IMR-90 (cell line): ENCODE measurements at regions not wholly inside any gene's neighbourhood (a gene's known extent, or its start where the extent isn't known, plus 50 kb on each side); places are given as distances from the start of the nearest gene placed in this dataset.
"Not testable (repeated sequence)": the region's sequence is repeated elsewhere in the genome, so short reads cannot be mapped to it uniquely, and the experiment has no call there.

Source experiments
- ATAC-seq: fragments of 200-7000 bp; cut with Tn5 transposase; 2 replicates; pipeline ENCODE4 v1.9.1; 2020; ENCODE audit warnings: low read depth, mild to moderate bottlenecking, moderate library complexity
- BruUV-seq: library from RNA; stranded (reverse); fragments of 400-500 nt; replicated peaks from 2 replicates; lab custom pipeline; 2021; lab: Mats Ljungman, UMichigan
- CTCF ChIA-PET: fragments of 300-600 bp; formaldehyde crosslinking; extraction: SDS; loops from one replicate; lab custom pipeline; 2021; ENCODE audit warnings: antibody characterized with exemption; lab: Yijun Ruan, JAX
- POLR2A ChIA-PET: fragments of 300-600 bp; sonication (Branson Sonifier 250); formaldehyde crosslinking; loops from one replicate; lab custom pipeline; 2022; ENCODE audit warnings: antibody characterized with exemption; ENCODE audit not compliant: unreplicated experiment; lab: Charles Lee
- DNase-seq: peaks from one replicate; pipeline ENCODE4 v3.0.0; 2013
- H2AFZ ChIP-seq: replicated peaks from 2 replicates; pipeline ENCODE3; 2013; ENCODE audit warnings: low read length, mild to moderate bottlenecking; ENCODE audit not compliant: poor library complexity
- H2AK5ac ChIP-seq: 2 replicates; pipeline ENCODE4 v1.6.1; 2013; ENCODE audit warnings: low read depth, low read length, inconsistent platforms
- H2AK9ac ChIP-seq: replicated peaks from 2 replicates; pipeline ENCODE3; 2013; ENCODE audit warnings: mild to moderate bottlenecking, low read depth, low read length, moderate library complexity; ENCODE audit not compliant: poor library complexity
- H2BK120ac ChIP-seq: 2 replicates; pipeline ENCODE4 v1.6.1; 2013; ENCODE audit warnings: low read depth, low read length, inconsistent platforms
- H2BK15ac ChIP-seq: 3 replicates; pipeline ENCODE4 v1.6.1; 2013; ENCODE audit warnings: low read depth, low read length, inconsistent platforms
- H2BK20ac ChIP-seq: 2 replicates; pipeline ENCODE4 v1.6.1; 2013; ENCODE audit warnings: low read depth, mild to moderate bottlenecking, inconsistent platforms, low read length, moderate library complexity
- H2BK5ac ChIP-seq: 2 replicates; pipeline ENCODE4 v1.6.1; 2013; ENCODE audit warnings: mild to moderate bottlenecking, low read depth, low read length, inconsistent platforms; ENCODE audit not compliant: poor library complexity, severe bottlenecking
- H3K14ac ChIP-seq: replicated peaks from 2 replicates; pipeline ENCODE4 v1.6.1; 2013; ENCODE audit warnings: low read depth, low read length, inconsistent platforms
- H3K18ac ChIP-seq: 2 replicates; pipeline ENCODE4 v1.6.1; 2013; ENCODE audit warnings: low read depth, low read length, control low read depth
- H3K23ac ChIP-seq: 2 replicates; pipeline ENCODE4 v1.6.1; 2013; ENCODE audit warnings: low read depth, low read length, inconsistent platforms
- H3K27ac ChIP-seq: 2 replicates; pipeline ENCODE4 v1.5.1; 2013; ENCODE audit warnings: mild to moderate bottlenecking, control low read depth, low read length; ENCODE audit not compliant: insufficient read depth
- H3K27me3 ChIP-seq: 2 replicates; pipeline ENCODE4 v1.6.1; 2013; ENCODE audit warnings: low read length; ENCODE audit not compliant: control insufficient read depth, insufficient read depth
- H3K36me3 ChIP-seq: 2 replicates; pipeline ENCODE4 v1.6.1; 2013; ENCODE audit warnings: low read length, mixed read lengths; ENCODE audit not compliant: control insufficient read depth, insufficient read depth
- H3K4ac ChIP-seq: 2 replicates; pipeline ENCODE4 v1.6.1; 2013; ENCODE audit warnings: low read depth, low read length, inconsistent platforms
- H3K4me1 ChIP-seq: 2 replicates; pipeline ENCODE4 v1.6.1; 2013; ENCODE audit warnings: low read length, mixed read lengths; ENCODE audit not compliant: control insufficient read depth, insufficient read depth
- H3K4me2 ChIP-seq: 2 replicates; pipeline ENCODE4 v1.6.1; 2013; ENCODE audit warnings: low read depth, mild to moderate bottlenecking, control low read depth, low read length, moderate library complexity
- H3K4me3 ChIP-seq: 2 replicates; pipeline ENCODE4 v1.5.1; 2013; ENCODE audit warnings: low read depth, mild to moderate bottlenecking, control low read depth, low read length, moderate library complexity; ENCODE audit not compliant: insufficient read depth
- H3K56ac ChIP-seq: 2 replicates; pipeline ENCODE4 v1.6.1; 2013; ENCODE audit warnings: low read length, inconsistent platforms; ENCODE audit not compliant: insufficient read depth; ENCODE audit errors: extremely low read depth
- H3K79me1 ChIP-seq, 2 experiments: 2 replicates each; pipeline ENCODE4 v1.6.1; 2013; ENCODE audit warnings: low read length in 2 of 2, inconsistent platforms in 1 of 2, low read depth in 1 of 2
- H3K9ac ChIP-seq: 2 replicates; pipeline ENCODE4 v1.6.1; 2013; ENCODE audit warnings: low read depth, low read length, control low read depth
- H3K9me1 ChIP-seq: 2 replicates; pipeline ENCODE4 v1.6.1; 2013; ENCODE audit warnings: low read length, inconsistent platforms; ENCODE audit not compliant: insufficient read depth
- H3K9me3 ChIP-seq: 2 replicates; pipeline ENCODE4 v1.6.1; 2013; ENCODE audit warnings: low read length; ENCODE audit not compliant: control insufficient read depth, insufficient read depth
- H4K20me1 ChIP-seq: 2 replicates; pipeline ENCODE4 v1.6.1; 2013; ENCODE audit warnings: low read length, inconsistent platforms; ENCODE audit not compliant: insufficient read depth
- H4K5ac ChIP-seq: 2 replicates; pipeline ENCODE4 v1.6.1; 2013; ENCODE audit warnings: mild to moderate bottlenecking, low read depth, low read length, control low read depth
- H4K8ac ChIP-seq, 2 experiments: 2 replicates each; pipeline ENCODE4 v1.6.1; 2013; ENCODE audit warnings: low read depth in 2 of 2, low read length in 2 of 2, control low read depth in 1 of 2, inconsistent platforms in 1 of 2
- H4K91ac ChIP-seq: 2 replicates; pipeline ENCODE4 v1.6.1; 2013; ENCODE audit warnings: low read depth, low read length, inconsistent platforms; ENCODE audit not compliant: insufficient read depth
- MAZ ChIP-seq: IDR thresholded peaks from 2 replicates; pipeline ENCODE4 v1.6.1; 2012; ENCODE audit warnings: low read depth, mild to moderate bottlenecking, low read length, improper control_type of control experiment, moderate library complexity, borderline replicate concordance
- RCOR1 ChIP-seq: IDR thresholded peaks from 2 replicates; pipeline ENCODE4 v1.6.1; 2012; ENCODE audit warnings: mild to moderate bottlenecking, low read length, improper control_type of control experiment; ENCODE audit not compliant: insufficient replicate concordance
- WGBS, 2 experiments: methylation state at CpG; one replicate each; pipeline versions ENCODE4 v1.1.5 to v1.1.7; 2013; ENCODE audit warnings: missing lambda C conversion rate in 2 of 2; ENCODE audit not compliant: insufficient read length in 1 of 2; ENCODE audit errors: extremely low coverage in 2 of 2; 5-methylcytosine and 5-hydroxymethylcytosine counted together
- dilution Hi-C: fragments of 300-500 bp; cut with HindIII; formaldehyde crosslinking; loops from one replicate; pipeline ENCODE4 v1.14.3; 2018; ENCODE audit warnings: low sequenced_read_pairs; ENCODE audit not compliant: unreplicated experiment
- in situ Hi-C: fragments of 300-500 bp; cut with MboI; formaldehyde crosslinking; loops from 3 replicates; pipeline ENCODE4 v1.14.3; 2019; ENCODE audit warnings: low sequenced_read_pairs, inconsistent platforms, mixed read lengths
- intact Hi-C: fragments of 100-400 bp; cut with micrococcal nuclease; formaldehyde crosslinking; loops from 2 replicates; pipeline ENCODE4 v1.10.0; 2022
- TF ChIP-seq, protein P1 (sequence below): fragments of 150-350 bp; IDR thresholded peaks from 2 replicates; pipeline ENCODE4 v1.6.1; 2016; ENCODE audit warnings: low read depth, mild to moderate bottlenecking, low read length, moderate library complexity, borderline replicate concordance

DNA sequence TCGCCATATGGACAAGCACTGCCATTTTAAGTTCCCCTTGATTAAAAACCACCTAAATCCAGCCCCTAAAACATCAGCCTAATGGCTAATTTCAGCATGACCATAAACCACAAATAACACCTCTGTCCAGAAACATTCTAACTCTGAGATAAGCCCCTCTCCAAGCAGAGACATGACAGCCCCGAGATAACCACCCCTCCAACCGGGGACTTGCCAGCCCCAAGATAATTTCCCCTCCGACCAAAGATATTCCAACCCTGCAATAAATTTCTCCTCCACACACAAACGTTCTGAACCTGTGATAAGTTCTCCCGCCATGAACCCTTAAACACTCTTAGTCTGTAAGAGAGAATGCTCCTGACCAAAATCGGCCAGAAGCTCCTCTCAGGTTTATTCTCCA, 586.8 kb downstream of the EDEM1 start:
- dilution Hi-C loops: no loop called here
- POLR2A ChIA-PET: no interaction called here

DNA sequence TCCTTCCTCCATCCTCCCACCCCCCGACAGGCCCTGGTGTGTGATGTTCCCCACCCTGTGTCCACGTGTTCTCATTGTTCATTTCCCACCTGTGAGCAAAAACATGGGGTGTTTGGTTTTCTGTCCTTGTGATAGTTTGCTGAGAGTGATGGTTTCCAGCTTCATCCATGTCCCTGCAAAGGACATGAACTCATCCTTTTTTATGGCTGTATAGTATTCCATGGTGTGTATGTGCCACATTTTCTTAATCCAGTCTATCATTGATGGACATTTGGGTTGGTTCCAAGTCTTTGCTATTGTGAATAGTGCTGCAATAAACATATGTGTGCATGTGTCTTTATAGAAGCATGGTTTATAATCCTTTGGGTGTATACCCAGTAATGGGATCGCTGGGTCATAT, 587.6 kb downstream of the EDEM1 start:
- DNase-seq, H3K27me3 ChIP-seq, H2AK5ac ChIP-seq, BruUV-seq, intact Hi-C loops, H3K14ac ChIP-seq, H3K4me1 ChIP-seq, H2AFZ ChIP-seq, H2BK20ac ChIP-seq, H3K56ac ChIP-seq, CTCF ChIA-PET, H3K27ac ChIP-seq, H3K9me3 ChIP-seq, H3K79me1 ChIP-seq, H2BK120ac ChIP-seq, H4K91ac ChIP-seq, H4K8ac ChIP-seq, H3K4ac ChIP-seq, H3K18ac ChIP-seq, in situ Hi-C loops, H4K20me1 ChIP-seq, H4K5ac ChIP-seq, H3K9ac ChIP-seq, H2AK9ac ChIP-seq, H3K36me3 ChIP-seq, H2BK5ac ChIP-seq, ATAC-seq, H3K4me2 ChIP-seq, H3K4me3 ChIP-seq, H3K9me1 ChIP-seq, H2BK15ac ChIP-seq, dilution Hi-C loops, H3K23ac ChIP-seq, POLR2A ChIA-PET: not testable (repeated sequence)
- no CpG with 5 or more reads among the region's 3 CpGs for WGBS, 2 experiments

More for the DNA sequence above, 586.8 kb downstream of the EDEM1 start:
- H4K8ac ChIP-seq: no peak overlapping the region
- no peaks in the 10 kb centered on the region for H3K36me3 ChIP-seq
- 20% methylated on average over 1 of the region's 7 CpGs; no CpG with 5 or more reads in 1 of the 2 experiments for WGBS, 2 experiments
- H2BK20ac ChIP-seq: no peak overlapping the region
- no peak overlapping the region for H3K4me3 ChIP-seq
- H3K56ac ChIP-seq: no peak overlapping the region
- no peaks in the 10 kb centered on the region for H3K79me1 ChIP-seq
- H3K27ac ChIP-seq: no peak overlapping the region
- H3K18ac ChIP-seq: no peak overlapping the region
- no peaks in the 10 kb centered on the region for H3K27me3 ChIP-seq
- DNase-seq (no peak), ATAC-seq (no peak)
- no TSS peak for BruUV-seq
- CTCF ChIA-PET: no interaction called here
- peaks cover 9% of the 10 kb centered on the region for H3K9me3 ChIP-seq
- no peak overlapping the region for H2AFZ ChIP-seq
- H3K9me1 ChIP-seq: no peaks in the 10 kb centered on the region
- no peak overlapping the region for H4K91ac ChIP-seq
- no peak overlapping the region for H4K5ac ChIP-seq
- no peak overlapping the region for H2AK9ac ChIP-seq
- no peak overlapping the region for H3K9ac ChIP-seq
- H3K23ac ChIP-seq: no peak overlapping the region
- TF ChIP-seq RCOR1 (no peak), MAZ (no peak)
- TF ChIP-seq, protein P1, sequence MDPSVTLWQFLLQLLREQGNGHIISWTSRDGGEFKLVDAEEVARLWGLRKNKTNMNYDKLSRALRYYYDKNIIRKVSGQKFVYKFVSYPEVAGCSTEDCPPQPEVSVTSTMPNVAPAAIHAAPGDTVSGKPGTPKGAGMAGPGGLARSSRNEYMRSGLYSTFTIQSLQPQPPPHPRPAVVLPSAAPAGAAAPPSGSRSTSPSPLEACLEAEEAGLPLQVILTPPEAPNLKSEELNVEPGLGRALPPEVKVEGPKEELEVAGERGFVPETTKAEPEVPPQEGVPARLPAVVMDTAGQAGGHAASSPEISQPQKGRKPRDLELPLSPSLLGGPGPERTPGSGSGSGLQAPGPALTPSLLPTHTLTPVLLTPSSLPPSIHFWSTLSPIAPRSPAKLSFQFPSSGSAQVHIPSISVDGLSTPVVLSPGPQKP: no peak
- in situ Hi-C loops (no loop called here), intact Hi-C loops (no loop called here)
- H3K14ac ChIP-seq: no peak overlapping the region
- H4K20me1 ChIP-seq: no peaks in the 10 kb centered on the region
- H2BK15ac ChIP-seq: no peak overlapping the region
- H3K4me2 ChIP-seq: no peak overlapping the region
- no peak overlapping the region for H3K4ac ChIP-seq
- H3K4me1 ChIP-seq: no peaks in the 10 kb centered on the region
- no peak overlapping the region for H2AK5ac ChIP-seq
- no peak overlapping the region for H2BK5ac ChIP-seq
- H2BK120ac ChIP-seq: no peak overlapping the region
